MCF 10A (cell line): ENCODE measurements at regions not wholly inside any gene's neighbourhood (a gene's known extent, or its start where the extent isn't known, plus 50 kb on each side); places are given as distances from the start of the nearest gene placed in this dataset.

ENCODE experiments used
- BruUV-seq: library from RNA; stranded (reverse); fragments of 400-500 nt; replicated peaks from 2 replicates; lab custom pipeline; 2021; lab: Mats Ljungman, UMichigan
- CTCF ChIA-PET: fragments of 300-600 bp; sonication (Branson Sonifier 250); formaldehyde crosslinking; extraction: SDS; loops from one replicate; lab custom pipeline; 2021; ENCODE audit warnings: antibody characterized with exemption, inconsistent platforms; lab: Yijun Ruan, JAX
- POLR2A ChIA-PET: fragments of 300-600, 350-650 bp; sonication (Branson Sonifier 250); formaldehyde crosslinking; extraction: SDS; loops from one replicate; lab custom pipeline; 2020; ENCODE audit warnings: antibody characterized with exemption, inconsistent platforms; lab: Yijun Ruan, JAX
- DNase-seq: peaks from one replicate; pipeline ENCODE4 v3.0.0-alpha.2; 2018; ENCODE audit not compliant: unreplicated experiment
- H3K27ac Mint-ChIP-seq: one replicate; pipeline ENCODE4 v1.8.0; 2022; ENCODE audit warnings: mild to moderate bottlenecking, low read depth, mixed read lengths; ENCODE audit not compliant: unreplicated experiment
- H3K27me3 Mint-ChIP-seq: one replicate; pipeline ENCODE4 v1.8.0; 2022; ENCODE audit warnings: mixed read lengths; ENCODE audit not compliant: insufficient read depth, unreplicated experiment
- H3K36me3 Mint-ChIP-seq: one replicate; pipeline ENCODE4 v1.8.0; 2022; ENCODE audit warnings: mild to moderate bottlenecking, moderate library complexity, mixed read lengths; ENCODE audit not compliant: insufficient read depth, unreplicated experiment
- H3K4me1 Mint-ChIP-seq: one replicate; pipeline ENCODE4 v1.8.0; 2022; ENCODE audit warnings: mixed read lengths; ENCODE audit not compliant: insufficient read depth, unreplicated experiment
- H3K4me3 Mint-ChIP-seq: one replicate; pipeline ENCODE4 v1.8.0; 2022; ENCODE audit warnings: mild to moderate bottlenecking, moderate library complexity, mixed read lengths; ENCODE audit not compliant: unreplicated experiment
- H3K9me3 Mint-ChIP-seq: one replicate; pipeline ENCODE4 v1.8.0; 2022; ENCODE audit warnings: mixed read lengths; ENCODE audit not compliant: unreplicated experiment
- CTCF ChIP-seq: fragments of 200-600 bp; IDR thresholded peaks from one replicate; pipeline ENCODE4 v1.8.0; 2022; ENCODE audit warnings: antibody characterized with exemption, mild to moderate bottlenecking; ENCODE audit not compliant: unreplicated experiment
- intact Hi-C: fragments of 100-400 bp; cut with micrococcal nuclease; formaldehyde crosslinking; loops from 2 replicates; pipeline ENCODE4 v1.14.1; 2022

GRCh38 chr2:200168641-200169555, 137.6 kb upstream of the SPATS2L start:
- no TSS peak for BruUV-seq
- no peak for TF ChIP-seq CTCF
- no peaks in the 10 kb centered on the region for H3K4me1 Mint-ChIP-seq
- no peak for DNase-seq
- ChIA-PET CTCF (interaction anchor here (1.5 kb wide), 1 partner anchor 23 kb away, joined by 4 read pairs; no protein-coding TSS in a partner anchor), POLR2A (no interaction called here)
- H3K27me3 Mint-ChIP-seq, result no peaks in the 10 kb centered on the region
- no peak overlapping the region for H3K4me3 Mint-ChIP-seq
- no peaks in the 10 kb centered on the region for H3K9me3 Mint-ChIP-seq
- no peaks in the 10 kb centered on the region for H3K36me3 Mint-ChIP-seq
- H3K27ac Mint-ChIP-seq, result no peak overlapping the region
- intact Hi-C loops, result no loop called here

- ChIA-PET POLR2A (no interaction called here), CTCF (interaction anchor here (1.5 kb wide), 1 partner anchor 22 kb away, joined by 4 read pairs; no protein-coding TSS in a partner anchor)
- no peak for DNase-seq
- H3K36me3 Mint-ChIP-seq, result no peaks in the 10 kb centered on the region
- no peak overlapping the region for H3K27ac Mint-ChIP-seq
- TF ChIP-seq CTCF, result no peak
- intact Hi-C loops, result no loop called here
- H3K4me3 Mint-ChIP-seq, result no peak overlapping the region
- H3K9me3 Mint-ChIP-seq, result no peaks in the 10 kb centered on the region
- BruUV-seq, result no TSS peak
- H3K4me1 Mint-ChIP-seq, result no peaks in the 10 kb centered on the region
- no peaks in the 10 kb centered on the region for H3K27me3 Mint-ChIP-seq
Measured at GRCh38 chr2:200170221-200170620, 136.3 kb upstream of the SPATS2L start.

GRCh38 chr2:200171731-200172482, 134.6 kb upstream of the SPATS2L start:
- H3K4me3 Mint-ChIP-seq, result no peak overlapping the region
- H3K27me3 Mint-ChIP-seq, result no peaks in the 10 kb centered on the region
- H3K36me3 Mint-ChIP-seq, result no peaks in the 10 kb centered on the region
- H3K9me3 Mint-ChIP-seq, result no peaks in the 10 kb centered on the region
- H3K4me1 Mint-ChIP-seq, result no peaks in the 10 kb centered on the region
- no peak for DNase-seq
- POLR2A ChIA-PET, result no interaction called here
- CTCF ChIA-PET, result interaction anchor here (0.5 to 0.7 kb wide), 2 partner anchors 23 kb away, joined by 3 read pairs; no protein-coding TSS in a partner anchor
- TF ChIP-seq CTCF, result no peak
- BruUV-seq, result no TSS peak
- H3K27ac Mint-ChIP-seq, result no peak overlapping the region
- intact Hi-C loops, result no loop called here

- DNase-seq, result no peak
- Mint-ChIP-seq H3K27ac (no peak overlapping the region), H3K4me3 (no peak overlapping the region), H3K27me3 (no peaks in the 10 kb centered on the region), H3K36me3 (no peaks in the 10 kb centered on the region), H3K9me3 (no peaks in the 10 kb centered on the region), H3K4me1 (no peaks in the 10 kb centered on the region)
- no peak for TF ChIP-seq CTCF
- intact Hi-C loops, result no loop called here
- no TSS peak for BruUV-seq
- CTCF ChIA-PET, result interaction anchor here (0.7 kb wide), 1 partner anchor 23 kb away, joined by 3 read pairs; no protein-coding TSS in a partner anchor
- POLR2A ChIA-PET, result no interaction called here
Measured at GRCh38 chr2:200172521-200172920, 134.0 kb upstream of the SPATS2L start.
